ENCODE measurements at regions not wholly inside any gene's neighbourhood (a gene's known extent, or its start where the extent isn't known, plus 50 kb on each side); places are given as distances from the start of the nearest gene placed in this dataset.

GRCh38 chr13:73684750-73685149 is 449.5 kb downstream of the KLF12 start:
- in situ Hi-C loops (cut with MboI; ENCODE audit: low sequenced_read_pairs) = no loop called here

- in situ Hi-C loops (cut with MboI; ENCODE audit: low sequenced_read_pairs) = no loop called here
These were observed 449.9 kb downstream of the KLF12 start for GRCh38 chr13:73684286-73684685.

- in situ Hi-C loops (cut with MboI; ENCODE audit: low sequenced_read_pairs) = no loop called here
These were observed 450.5 kb downstream of the KLF12 start for GRCh38 chr13:73683746-73684145.

- in situ Hi-C loops (cut with MboI; ENCODE audit: low sequenced_read_pairs) = no loop called here
These were observed 452.4 kb downstream of the KLF12 start for GRCh38 chr13:73681779-73682178.

GRCh38 chr13:73681015-73681414 is 453.2 kb downstream of the KLF12 start:
- in situ Hi-C loops (cut with MboI; ENCODE audit: low sequenced_read_pairs) = no loop called here

GRCh38 chr13:73677048-73677601 is 457.1 kb downstream of the KLF12 start:
- in situ Hi-C loops (cut with MboI; ENCODE audit: low sequenced_read_pairs) = no loop called here

- in situ Hi-C loops (cut with MboI; ENCODE audit: low sequenced_read_pairs) = no loop called here
These were observed 457.6 kb downstream of the KLF12 start for GRCh38 chr13:73676550-73677047.

- in situ Hi-C loops (cut with MboI; ENCODE audit: low sequenced_read_pairs) = no loop called here
These were observed 458.4 kb downstream of the KLF12 start for GRCh38 chr13:73675821-73676220.

- in situ Hi-C loops (cut with MboI; ENCODE audit: low sequenced_read_pairs) = no loop called here
These were observed 459.6 kb downstream of the KLF12 start for GRCh38 chr13:73674570-73674969.

- in situ Hi-C loops (cut with MboI; ENCODE audit: low sequenced_read_pairs) = no loop called here
These were observed 460.3 kb downstream of the KLF12 start for GRCh38 chr13:73673931-73674330.

GRCh38 chr13:73672492-73672891 is 461.7 kb downstream of the KLF12 start:
- in situ Hi-C loops (cut with MboI; ENCODE audit: low sequenced_read_pairs) = no loop called here

- in situ Hi-C loops (cut with MboI; ENCODE audit: low sequenced_read_pairs) = no loop called here
These were observed 462.5 kb downstream of the KLF12 start for GRCh38 chr13:73671732-73672131.

GRCh38 chr13:73671011-73671410 is 463.2 kb downstream of the KLF12 start:
- in situ Hi-C loops (cut with MboI; ENCODE audit: low sequenced_read_pairs) = no loop called here

GRCh38 chr13:73667756-73668155 is 466.4 kb downstream of the KLF12 start:
- in situ Hi-C loops (cut with MboI; ENCODE audit: low sequenced_read_pairs) = no loop called here

GRCh38 chr13:73665261-73665660 is 468.9 kb downstream of the KLF12 start:
- in situ Hi-C loops (cut with MboI; ENCODE audit: low sequenced_read_pairs) = no loop called here

- in situ Hi-C loops (cut with MboI; ENCODE audit: low sequenced_read_pairs) = no loop called here
These were observed 469.4 kb downstream of the KLF12 start for GRCh38 chr13:73664851-73665250.

- in situ Hi-C loops (cut with MboI; ENCODE audit: low sequenced_read_pairs) = no loop called here
These were observed 471.4 kb downstream of the KLF12 start for GRCh38 chr13:73662833-73663232.

GRCh38 chr13:73661687-73662425 is 472.3 kb downstream of the KLF12 start:
- in situ Hi-C loops (cut with MboI; ENCODE audit: low sequenced_read_pairs) = no loop called here

GRCh38 chr13:73661066-73661465 is 473.1 kb downstream of the KLF12 start:
- in situ Hi-C loops (cut with MboI; ENCODE audit: low sequenced_read_pairs) = no loop called here

GRCh38 chr13:73658639-73659038 is 475.6 kb downstream of the KLF12 start:
- in situ Hi-C loops (cut with MboI; ENCODE audit: low sequenced_read_pairs) = no loop called here

- in situ Hi-C loops (cut with MboI; ENCODE audit: low sequenced_read_pairs) = no loop called here
These were observed 476.2 kb downstream of the KLF12 start for GRCh38 chr13:73657821-73658540.

- in situ Hi-C loops (cut with MboI; ENCODE audit: low sequenced_read_pairs) = no loop called here
These were observed 477.3 kb downstream of the KLF12 start for GRCh38 chr13:73656863-73657262.

All from HL-60/S4 treated with retinoic acid at 250 ng/mL for 4 days and 3 days (cell line).